K562 (cell line): ENCODE measurements at regions not wholly inside any gene's neighbourhood (a gene's known extent, or its start where the extent isn't known, plus 50 kb on each side); places are given as distances from the start of the nearest gene placed in this dataset.

Experiments used
- GTF2A2 ChIP-seq: IDR thresholded peaks from 2 replicates; pipeline ENCODE4 v1.6.1; 2016; ENCODE audit warnings: mild to moderate bottlenecking, missing genetic modification characterization, missing compliant biosample characterization
- OTX1 ChIP-seq: fragments of 450-650 bp; formaldehyde crosslinking; IDR thresholded peaks from 2 replicates; pipeline ENCODE4 v1.4.0; 2022; ENCODE audit warnings: mild to moderate bottlenecking
- PBX2 ChIP-seq, 2 experiments: IDR thresholded peaks in 1 of 2; conservative IDR thresholded peaks in 1 of 2; 2 replicates each; pipeline ENCODE4 v1.6.1; 2016; ENCODE audit warnings: low read depth in 2 of 2, mild to moderate bottlenecking in 1 of 2, missing compliant biosample characterization in 1 of 2, missing genetic modification characterization in 1 of 2, moderate library complexity in 1 of 2
- RFX1 ChIP-seq: fragments of 450-650 bp; IDR thresholded peaks from 2 replicates; pipeline ENCODE4 v1.6.1; 2016; ENCODE audit warnings: mild to moderate bottlenecking, moderate library complexity
- ZBED1 ChIP-seq: IDR thresholded peaks from 2 replicates; pipeline ENCODE4 v1.6.1; 2014
- TF ChIP-seq, protein P1 (sequence below): sonication (generic); formaldehyde crosslinking; IDR thresholded peaks from 2 replicates; pipeline ENCODE4 v1.8.1; 2023; ENCODE audit warnings: missing genetic modification reagents, mild to moderate bottlenecking, borderline replicate concordance

GRCh38 chr3:74048699-74049098, 424.0 kb upstream of the PDZRN3 start (continued):
- TF ChIP-seq, protein P1, sequence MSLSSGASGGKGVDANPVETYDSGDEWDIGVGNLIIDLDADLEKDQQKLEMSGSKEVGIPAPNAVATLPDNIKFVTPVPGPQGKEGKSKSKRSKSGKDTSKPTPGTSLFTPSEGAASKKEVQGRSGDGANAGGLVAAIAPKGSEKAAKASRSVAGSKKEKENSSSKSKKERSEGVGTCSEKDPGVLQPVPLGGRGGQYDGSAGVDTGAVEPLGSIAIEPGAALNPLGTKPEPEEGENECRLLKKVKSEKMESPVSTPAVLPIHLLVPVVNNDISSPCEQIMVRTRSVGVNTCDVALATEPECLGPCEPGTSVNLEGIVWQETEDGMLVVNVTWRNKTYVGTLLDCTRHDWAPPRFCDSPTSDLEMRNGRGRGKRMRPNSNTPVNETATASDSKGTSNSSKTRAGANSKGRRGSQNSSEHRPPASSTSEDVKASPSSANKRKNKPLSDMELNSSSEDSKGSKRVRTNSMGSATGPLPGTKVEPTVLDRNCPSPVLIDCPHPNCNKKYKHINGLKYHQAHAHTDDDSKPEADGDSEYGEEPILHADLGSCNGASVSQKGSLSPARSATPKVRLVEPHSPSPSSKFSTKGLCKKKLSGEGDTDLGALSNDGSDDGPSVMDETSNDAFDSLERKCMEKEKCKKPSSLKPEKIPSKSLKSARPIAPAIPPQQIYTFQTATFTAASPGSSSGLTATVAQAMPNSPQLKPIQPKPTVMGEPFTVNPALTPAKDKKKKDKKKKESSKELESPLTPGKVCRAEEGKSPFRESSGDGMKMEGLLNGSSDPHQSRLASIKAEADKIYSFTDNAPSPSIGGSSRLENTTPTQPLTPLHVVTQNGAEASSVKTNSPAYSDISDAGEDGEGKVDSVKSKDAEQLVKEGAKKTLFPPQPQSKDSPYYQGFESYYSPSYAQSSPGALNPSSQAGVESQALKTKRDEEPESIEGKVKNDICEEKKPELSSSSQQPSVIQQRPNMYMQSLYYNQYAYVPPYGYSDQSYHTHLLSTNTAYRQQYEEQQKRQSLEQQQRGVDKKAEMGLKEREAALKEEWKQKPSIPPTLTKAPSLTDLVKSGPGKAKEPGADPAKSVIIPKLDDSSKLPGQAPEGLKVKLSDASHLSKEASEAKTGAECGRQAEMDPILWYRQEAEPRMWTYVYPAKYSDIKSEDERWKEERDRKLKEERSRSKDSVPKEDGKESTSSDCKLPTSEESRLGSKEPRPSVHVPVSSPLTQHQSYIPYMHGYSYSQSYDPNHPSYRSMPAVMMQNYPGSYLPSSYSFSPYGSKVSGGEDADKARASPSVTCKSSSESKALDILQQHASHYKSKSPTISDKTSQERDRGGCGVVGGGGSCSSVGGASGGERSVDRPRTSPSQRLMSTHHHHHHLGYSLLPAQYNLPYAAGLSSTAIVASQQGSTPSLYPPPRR (CRISPR knock-in tag) = no peak
- TF ChIP-seq PBX2 (CRISPR knock-in tag; IDR thresholded peaks at IDR 0.05; ENCODE audit: low read depth) (no peak), PBX2 (tag; conservative IDR thresholded peaks at IDR 0.05; ENCODE audit: low read depth) (no peak), GTF2A2 (tag) (no peak), RFX1 (no peak), OTX1 (no peak), ZBED1 (no peak)
